Ammon's horn (tissue), 1 donor: ENCODE measurements at regions not wholly inside any gene's neighbourhood (a gene's known extent, or its start where the extent isn't known, plus 50 kb on each side); places are given as distances from the start of the nearest gene placed in this dataset.
"Not testable (repeated sequence)": the region's sequence is repeated elsewhere in the genome, so short reads cannot be mapped to it uniquely, and the experiment has no call there.

Experiments used
- DNase-seq: peaks from one replicate; pipeline ENCODE4 v3.0.0-alpha.2; 2016; ENCODE audit warnings: low spot score

- DNase-seq, result no peak
These were observed 304.2 kb downstream of the DNAH5 start for GRCh38 chr5:13640270-13640669.

GRCh38 chr5:13632676-13633075, 311.8 kb downstream of the DNAH5 start:
- no peak for DNase-seq

- no peak for DNase-seq
These were observed 315.3 kb downstream of the DNAH5 start for GRCh38 chr5:13629218-13629617.

- no peak for DNase-seq
These were observed 316.6 kb downstream of the DNAH5 start for GRCh38 chr5:13627673-13628454.

- no peak for DNase-seq
These were observed 318.8 kb downstream of the DNAH5 start for GRCh38 chr5:13625616-13626198.

GRCh38 chr5:13624283-13625074, 320.0 kb downstream of the DNAH5 start:
- DNase-seq, result no peak

GRCh38 chr5:13613621-13614020, 330.9 kb downstream of the DNAH5 start:
- no peak for DNase-seq

- no peak for DNase-seq
These were observed 332.9 kb downstream of the DNAH5 start for GRCh38 chr5:13611604-13612003.

- DNase-seq, result no peak
These were observed 335.0 kb downstream of the DNAH5 start for GRCh38 chr5:13609504-13609903.

- no peak for DNase-seq
These were observed 338.4 kb downstream of the DNAH5 start for GRCh38 chr5:13606051-13606450.

- no peak for DNase-seq
These were observed 343.4 kb downstream of the DNAH5 start for GRCh38 chr5:13601112-13601511.

- DNase-seq, result peak; percentile 10
These were observed 348.5 kb downstream of the DNAH5 start for GRCh38 chr5:13595978-13596377.

- no peak for DNase-seq
These were observed 352.9 kb downstream of the DNAH5 start for GRCh38 chr5:13591621-13592020.

- no peak for DNase-seq
These were observed 359.2 kb downstream of the DNAH5 start for GRCh38 chr5:13585324-13585723.

GRCh38 chr5:13581914-13582313, 362.6 kb downstream of the DNAH5 start:
- DNase-seq, result no peak

- DNase-seq, result no peak
These were observed 363.4 kb downstream of the DNAH5 start for GRCh38 chr5:13581132-13581531.

- DNase-seq, result peak; percentile 9
These were observed 364.4 kb downstream of the DNAH5 start for GRCh38 chr5:13580058-13580457.

- not testable (repeated sequence) for DNase-seq
These were observed 365.4 kb downstream of the DNAH5 start for GRCh38 chr5:13579091-13579490.

- not testable (repeated sequence) for DNase-seq
These were observed 366.0 kb downstream of the DNAH5 start for GRCh38 chr5:13578311-13579039.

GRCh38 chr5:13574574-13574973, 369.9 kb downstream of the DNAH5 start:
- no peak for DNase-seq

GRCh38 chr5:13572163-13572562, 372.3 kb downstream of the DNAH5 start:
- DNase-seq, result no peak

GRCh38 chr5:13569090-13569715, 375.3 kb downstream of the DNAH5 start:
- no peak for DNase-seq
